Neuronal stem cell (in vitro differentiated cells): ENCODE measurements at regions not wholly inside any gene's neighbourhood (a gene's known extent, or its start where the extent isn't known, plus 50 kb on each side); places are given as distances from the start of the nearest gene placed in this dataset.
A peak's percentile ranks its signal among the peaks of the same experiment; 100 is the strongest.

Source experiments
- DNase-seq: peaks from one replicate; pipeline ENCODE4 v3.0.0-alpha.2; 2013; ENCODE audit warnings: low spot score
- H2AFZ ChIP-seq: one replicate; pipeline ENCODE4 v1.6.1; 2013; ENCODE audit warnings: mild to moderate bottlenecking, low read length, inconsistent platforms
- H2AK5ac ChIP-seq: 2 replicates; pipeline ENCODE4 v1.6.1; 2013; ENCODE audit warnings: low read depth, mild to moderate bottlenecking, inconsistent platforms, low read length, moderate library complexity, mixed read lengths
- H2BK120ac ChIP-seq: 2 replicates; pipeline ENCODE4 v1.6.1; 2013; ENCODE audit warnings: low read depth, mild to moderate bottlenecking, inconsistent platforms, low read length, moderate library complexity, mixed read lengths
- H2BK12ac ChIP-seq: one replicate; pipeline ENCODE4 v1.6.1; 2013; ENCODE audit warnings: low read length, inconsistent platforms
- H2BK15ac ChIP-seq: 2 replicates; pipeline ENCODE4 v1.6.1; 2013; ENCODE audit warnings: mild to moderate bottlenecking, low read length, inconsistent platforms, mixed read lengths
- H2BK5ac ChIP-seq: one replicate; pipeline ENCODE4 v1.6.1; 2013; ENCODE audit warnings: inconsistent platforms, mild to moderate bottlenecking, low read length, moderate library complexity
- H3K14ac ChIP-seq: one replicate; pipeline ENCODE4 v1.6.1; 2013; ENCODE audit warnings: low read length, inconsistent platforms
- H3K18ac ChIP-seq: 2 replicates; pipeline ENCODE4 v1.6.1; 2013; ENCODE audit warnings: low read length, inconsistent platforms
- H3K23ac ChIP-seq: 2 replicates; pipeline ENCODE4 v1.6.1; 2013; ENCODE audit warnings: low read depth, mild to moderate bottlenecking, mixed read lengths, low read length, inconsistent platforms; ENCODE audit not compliant: poor library complexity
- H3K27ac ChIP-seq: replicated peaks from 3 replicates; pipeline ENCODE4 v1.5.1; 2013; ENCODE audit warnings: low read length, inconsistent platforms
- H3K27me3 ChIP-seq, 3 experiments: 2 replicates each; pipeline ENCODE4 v1.6.1; 2013; ENCODE audit warnings: low read length in 3 of 3, mild to moderate bottlenecking in 2 of 3, inconsistent platforms in 1 of 3, low read depth in 1 of 3, mixed read lengths in 1 of 3, moderate library complexity in 1 of 3; ENCODE audit not compliant: control insufficient read depth in 3 of 3, insufficient read depth in 3 of 3
- H3K36me3 ChIP-seq, 2 donors: replicated peaks in 1 of 2; 2 replicates each; pipeline ENCODE4 v1.6.1; 2013; ENCODE audit warnings: low read length in 2 of 2; ENCODE audit not compliant: control insufficient read depth in 2 of 2, insufficient read depth in 2 of 2
- H3K4ac ChIP-seq: 2 replicates; pipeline ENCODE4 v1.6.1; 2013; ENCODE audit warnings: inconsistent platforms, mild to moderate bottlenecking, low read length, moderate library complexity
- H3K4me1 ChIP-seq, 2 donors: 1 replicate in 1 of 2; 2 replicates in 1 of 2; pipeline ENCODE4 v1.6.1; 2013; ENCODE audit warnings: low read length in 2 of 2, low read depth in 1 of 2; ENCODE audit not compliant: control insufficient read depth in 2 of 2, insufficient read depth in 1 of 2
- H3K4me2 ChIP-seq: one replicate; pipeline ENCODE4 v1.6.1; 2013; ENCODE audit warnings: mild to moderate bottlenecking, low read length, inconsistent platforms; ENCODE audit not compliant: insufficient read depth, poor library complexity, severe bottlenecking
- H3K4me3 ChIP-seq, 2 donors: 2 replicates each; pipeline ENCODE4 v1.5.1; 2013; ENCODE audit warnings: low read length in 2 of 2, mild to moderate bottlenecking in 2 of 2, inconsistent platforms in 1 of 2, moderate library complexity in 1 of 2
- H3K79me1 ChIP-seq: one replicate; pipeline ENCODE4 v1.6.1; 2013; ENCODE audit warnings: low read depth, mild to moderate bottlenecking, inconsistent platforms, low read length, moderate library complexity
- H3K9ac ChIP-seq: one replicate; pipeline ENCODE4 v1.6.1; 2013; ENCODE audit warnings: mild to moderate bottlenecking, low read depth, low read length, inconsistent platforms; ENCODE audit not compliant: poor library complexity
- H3K9me3 ChIP-seq, 2 donors: replicated peaks in 1 of 2; 2 replicates each; pipeline versions ENCODE3 to v1.6.1; 2013; ENCODE audit warnings: low read length in 2 of 2, mild to moderate bottlenecking in 2 of 2, inconsistent platforms in 1 of 2, low read depth in 1 of 2, mixed read lengths in 1 of 2, moderate library complexity in 1 of 2; ENCODE audit not compliant: control insufficient read depth in 2 of 2, insufficient read depth in 1 of 2
- H4K8ac ChIP-seq: one replicate; pipeline ENCODE4 v1.6.1; 2013; ENCODE audit warnings: low read depth, mild to moderate bottlenecking, inconsistent platforms, low read length, moderate library complexity
- H4K91ac ChIP-seq: one replicate; pipeline ENCODE4 v1.6.1; 2013; ENCODE audit warnings: low read length, low read depth, mild to moderate bottlenecking, inconsistent platforms; ENCODE audit not compliant: poor library complexity
- WGBS, 2 donors: extraction: QIAGEN DNeasy Blood & Tissue Kit; methylation state at CpG; one replicate each; pipeline ENCODE4 v1.1.7; 2013; ENCODE audit warnings: missing lambda C conversion rate in 2 of 2, mixed read lengths in 1 of 2; ENCODE audit not compliant: insufficient read length in 2 of 2, insufficient replicate concordance in 1 of 2; ENCODE audit errors: extremely low coverage in 2 of 2; 5-methylcytosine and 5-hydroxymethylcytosine counted together

- Histone ChIP-seq H2BK5ac (no peak overlapping the region), H3K27me3 (no peaks in the 10 kb centered on the region), H4K8ac (no peak overlapping the region), H2BK12ac (no peak overlapping the region), H2AK5ac (no peak overlapping the region), H2BK15ac (no peak overlapping the region), H3K4me3 (no peak overlapping the region), H2BK120ac (no peak overlapping the region), H3K18ac (no peak overlapping the region), H3K23ac (no peak overlapping the region), H3K36me3 (no peaks in the 10 kb centered on the region), H3K14ac (no peak overlapping the region), H3K27ac (no peak overlapping the region), H3K9me3 (no peaks in the 10 kb centered on the region), H2AFZ (no peak overlapping the region), H3K9ac (no peak overlapping the region), H4K91ac (no peak overlapping the region), H3K79me1 (no peaks in the 10 kb centered on the region), H3K4me2 (no peak overlapping the region), H3K4me1 (peaks cover 0 to 1% of the 10 kb centered on the region in 2 donors), H3K4ac (no peak overlapping the region)
- no CpG with 5 or more reads among the region's 7 CpGs for WGBS, 2 donors
- DNase-seq = no peak
Observed at GRCh38 chr6:105886066-105886813, 199.9 kb upstream of the PRDM1 start.

DNA sequence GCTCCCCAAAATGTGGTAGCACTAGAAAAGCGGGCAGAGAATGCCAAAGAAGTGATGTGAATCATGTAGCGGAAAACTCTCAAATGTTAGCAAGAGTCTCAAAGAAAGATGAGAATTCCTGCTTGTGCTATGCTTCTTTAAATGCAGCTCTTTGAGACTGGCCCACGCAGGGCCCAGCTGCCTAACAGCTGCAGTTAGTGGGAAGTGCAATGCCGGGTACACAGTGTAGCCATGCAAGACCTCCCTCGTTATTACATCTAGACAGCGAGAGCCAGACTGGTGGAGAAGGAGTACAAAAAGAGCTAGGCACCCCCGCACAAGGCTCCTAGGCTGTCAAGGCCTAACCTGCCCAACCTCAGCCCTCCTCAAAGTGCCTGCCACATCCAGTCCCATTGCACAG is 201.7 kb upstream of the PRDM1 start:
- Histone ChIP-seq H3K4me2 (no peak overlapping the region), H3K36me3 (no peaks in the 10 kb centered on the region), H3K4me1 (peaks cover 0 to 1% of the 10 kb centered on the region in 2 donors), H2AFZ (no peak overlapping the region), H2BK120ac (no peak overlapping the region), H3K9me3 (no peaks in the 10 kb centered on the region), H3K79me1 (no peaks in the 10 kb centered on the region), H3K14ac (no peak overlapping the region), H3K27ac (no peak overlapping the region), H3K4me3 (peak overlapping the region in 1 of 2 donors; percentile 35), H4K91ac (no peak overlapping the region), H2BK5ac (no peak overlapping the region), H3K4ac (no peak overlapping the region), H3K23ac (no peak overlapping the region), H3K27me3 (no peaks in the 10 kb centered on the region), H3K18ac (no peak overlapping the region), H4K8ac (no peak overlapping the region), H2AK5ac (no peak overlapping the region), H2BK15ac (no peak overlapping the region), H3K9ac (no peak overlapping the region), H2BK12ac (no peak overlapping the region)
- no CpG with 5 or more reads among the region's 7 CpGs for WGBS, 2 donors
- no peak for DNase-seq

- no peaks in the 10 kb centered on the region for H3K27me3 ChIP-seq
- H3K4me1 ChIP-seq = peaks cover 0 to 1% of the 10 kb centered on the region in 2 donors
- no peak overlapping the region for H3K18ac ChIP-seq
- no peak overlapping the region for H3K4me2 ChIP-seq
- H3K23ac ChIP-seq = no peak overlapping the region
- H3K4ac ChIP-seq = no peak overlapping the region
- no peak overlapping the region for H2AFZ ChIP-seq
- no peaks in the 10 kb centered on the region for H3K9me3 ChIP-seq
- H3K4me3 ChIP-seq = no peak overlapping the region
- no peak for DNase-seq
- no peak overlapping the region for H4K8ac ChIP-seq
- no peak overlapping the region for H2AK5ac ChIP-seq
- WGBS, 2 donors = no CpG with 5 or more reads among the region's 4 CpGs
- no peak overlapping the region for H3K14ac ChIP-seq
- no peak overlapping the region for H2BK15ac ChIP-seq
- no peak overlapping the region for H3K9ac ChIP-seq
- H4K91ac ChIP-seq = no peak overlapping the region
- H3K36me3 ChIP-seq = no peaks in the 10 kb centered on the region
- H3K79me1 ChIP-seq = no peaks in the 10 kb centered on the region
- H2BK120ac ChIP-seq = no peak overlapping the region
- no peak overlapping the region for H2BK12ac ChIP-seq
- no peak overlapping the region for H3K27ac ChIP-seq
- H2BK5ac ChIP-seq = no peak overlapping the region
Observed at GRCh38 chr6:105884011-105884410, 202.1 kb upstream of the PRDM1 start.

DNA sequence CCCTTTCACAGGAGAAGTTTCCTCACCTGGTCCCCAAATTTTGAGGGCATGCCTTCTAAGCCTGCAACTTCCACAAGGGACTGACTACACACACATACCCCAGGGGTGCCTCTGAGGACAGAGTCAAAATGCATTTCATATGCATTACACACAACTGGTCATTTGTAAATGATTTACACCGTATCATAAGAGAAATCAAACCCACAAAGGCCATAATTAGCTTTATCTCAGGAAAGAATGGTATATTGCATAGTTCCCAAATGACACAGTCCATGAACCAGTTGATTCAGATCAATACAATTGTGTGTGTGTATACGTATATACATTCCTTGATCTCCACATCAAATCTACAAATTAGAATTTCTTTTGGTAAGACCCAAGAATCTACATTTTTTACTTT is 203.3 kb upstream of the PRDM1 start:
- no peak overlapping the region for H3K14ac ChIP-seq
- H4K91ac ChIP-seq = no peak overlapping the region
- no peak overlapping the region for H3K18ac ChIP-seq
- no peaks in the 10 kb centered on the region for H3K27me3 ChIP-seq
- no peak overlapping the region for H3K4me3 ChIP-seq
- no peak overlapping the region for H3K27ac ChIP-seq
- H4K8ac ChIP-seq = no peak overlapping the region
- no peak overlapping the region for H3K23ac ChIP-seq
- no peak overlapping the region for H2AFZ ChIP-seq
- WGBS, 2 donors = no CpG with 5 or more reads among the region's 2 CpGs
- no peak overlapping the region for H2BK15ac ChIP-seq
- H3K4me1 ChIP-seq = peaks cover 0 to 1% of the 10 kb centered on the region in 2 donors
- no peak for DNase-seq
- no peaks in the 10 kb centered on the region for H3K36me3 ChIP-seq
- no peak overlapping the region for H2BK120ac ChIP-seq
- H3K9me3 ChIP-seq = no peaks in the 10 kb centered on the region
- H2BK12ac ChIP-seq = no peak overlapping the region
- H2BK5ac ChIP-seq = no peak overlapping the region
- H3K9ac ChIP-seq = no peak overlapping the region
- H2AK5ac ChIP-seq = no peak overlapping the region
- H3K4me2 ChIP-seq = no peak overlapping the region
- no peak overlapping the region for H3K4ac ChIP-seq
- no peaks in the 10 kb centered on the region for H3K79me1 ChIP-seq
